22Rv1 (cell line): ENCODE measurements at regions not wholly inside any gene's neighbourhood (a gene's known extent, or its start where the extent isn't known, plus 50 kb on each side); places are given as distances from the start of the nearest gene placed in this dataset.

Experiments used
- CTCF ChIP-seq: fragments of 450-650 bp; IDR thresholded peaks from 2 replicates; pipeline ENCODE4 v1.5.1; 2017; ENCODE audit warnings: mild to moderate bottlenecking
- ZFX ChIP-seq: fragments of 450-650 bp; IDR thresholded peaks from 2 replicates; pipeline ENCODE4 v1.6.1; 2017; ENCODE audit warnings: antibody characterized with exemption, borderline replicate concordance

GRCh38 chr2:129885735-129886134, 93.7 kb upstream of the RAB6C start:
- TF ChIP-seq CTCF (no peak), ZFX (no peak)
